ENCODE measurements at regions not wholly inside any gene's neighbourhood (a gene's known extent, or its start where the extent isn't known, plus 50 kb on each side); places are given as distances from the start of the nearest gene placed in this dataset.

DNA sequence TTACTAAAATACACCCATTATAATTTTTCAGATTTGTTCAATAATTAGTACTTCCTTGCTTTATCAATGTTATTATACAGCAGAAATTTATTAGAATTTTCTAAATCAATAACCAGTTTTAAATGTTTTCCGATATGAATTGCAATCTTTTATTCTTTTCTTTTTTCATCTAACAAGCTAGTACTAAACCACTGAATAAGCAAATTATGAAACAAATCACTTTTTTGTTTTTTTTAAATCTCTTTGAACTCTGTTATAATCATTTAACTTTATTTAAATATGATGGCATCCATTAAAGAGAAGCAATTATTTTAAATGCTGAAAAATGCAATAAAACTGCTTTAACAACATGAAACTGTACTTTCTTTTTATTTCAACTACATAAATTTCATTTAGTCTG is 59.7 kb downstream of the HYCC1 start:
- no peak overlapping the region for H2BK15ac ChIP-seq (ENCODE audit: low read depth, low read length)
- H3T11ph ChIP-seq (ENCODE audit: low read length), result no peak overlapping the region
- H2BK5ac ChIP-seq (ENCODE audit: insufficient read length, low read length), result no peak overlapping the region
- no peaks in the 10 kb centered on the region for H3K27me3 ChIP-seq (ENCODE audit: insufficient read depth, low read length)
- no peaks in the 10 kb centered on the region for H3K23me2 ChIP-seq (ENCODE audit: insufficient read length, low read depth, low read length, poor library complexity, severe bottlenecking)
- H4K5ac ChIP-seq (ENCODE audit: insufficient read length, low read depth, low read length), result no peak overlapping the region
- H3K27ac Mint-ChIP-seq, result no peak overlapping the region
- H3K27ac ChIP-seq (ENCODE audit: insufficient read length, low read depth, low read length), result no peak overlapping the region
- no peak overlapping the region for H4K8ac ChIP-seq (replicated peaks; ENCODE audit: insufficient read length, low read depth, low read length)
- H2AK5ac ChIP-seq (ENCODE audit: insufficient read length, low read length), result no peak overlapping the region
- no peaks in the 10 kb centered on the region for H3K27me3 Mint-ChIP-seq (ENCODE audit: low read depth)
- no peaks in the 10 kb centered on the region for H3K79me1 ChIP-seq (ENCODE audit: insufficient read depth, low read depth, low read length, poor library complexity, severe bottlenecking)
- no peaks in the 10 kb centered on the region for H3K9me3 Mint-ChIP-seq
- H2BK12ac ChIP-seq (ENCODE audit: insufficient read length, low read depth, low read length), result no peak overlapping the region
- DNase-seq, result no peak
- no peak overlapping the region for H3K4me2 ChIP-seq (ENCODE audit: insufficient read depth, insufficient read length, low read length)
- no peaks in the 10 kb centered on the region for H3K79me2 ChIP-seq (ENCODE audit: insufficient read depth, low read length)
- peaks cover 2% of the 10 kb centered on the region for H3K4me1 ChIP-seq (ENCODE audit: insufficient read depth, low read length)
- H4K91ac ChIP-seq (ENCODE audit: insufficient read length, low read depth, low read length), result no peak overlapping the region
- no peak overlapping the region for H3K56ac ChIP-seq (ENCODE audit: insufficient read length, low read depth, low read length)
- H3K36me3 Mint-ChIP-seq (ENCODE audit: insufficient read depth in 1 of 3, low read depth in 3 of 3), result peaks cover 0 to 5% (median 0%) of the 10 kb centered on the region in 3 experiments; a peak in 1 of 7 replicates
- no peak overlapping the region for H3K9ac ChIP-seq (ENCODE audit: extremely low read depth, insufficient read length, low read length)
- H3K23ac ChIP-seq (ENCODE audit: insufficient read length, low read depth, low read length), result no peak overlapping the region
- H2BK120ac ChIP-seq (ENCODE audit: low read depth, low read length, poor library complexity, severe bottlenecking), result no peak overlapping the region
- no CpG with 5 or more reads among the region's 1 CpG for WGBS (ENCODE audit: extremely low coverage, insufficient read length, low lambda C conversion rate)
- no peak overlapping the region for H3K4me3 Mint-ChIP-seq
- TF ChIP-seq, protein P1, sequence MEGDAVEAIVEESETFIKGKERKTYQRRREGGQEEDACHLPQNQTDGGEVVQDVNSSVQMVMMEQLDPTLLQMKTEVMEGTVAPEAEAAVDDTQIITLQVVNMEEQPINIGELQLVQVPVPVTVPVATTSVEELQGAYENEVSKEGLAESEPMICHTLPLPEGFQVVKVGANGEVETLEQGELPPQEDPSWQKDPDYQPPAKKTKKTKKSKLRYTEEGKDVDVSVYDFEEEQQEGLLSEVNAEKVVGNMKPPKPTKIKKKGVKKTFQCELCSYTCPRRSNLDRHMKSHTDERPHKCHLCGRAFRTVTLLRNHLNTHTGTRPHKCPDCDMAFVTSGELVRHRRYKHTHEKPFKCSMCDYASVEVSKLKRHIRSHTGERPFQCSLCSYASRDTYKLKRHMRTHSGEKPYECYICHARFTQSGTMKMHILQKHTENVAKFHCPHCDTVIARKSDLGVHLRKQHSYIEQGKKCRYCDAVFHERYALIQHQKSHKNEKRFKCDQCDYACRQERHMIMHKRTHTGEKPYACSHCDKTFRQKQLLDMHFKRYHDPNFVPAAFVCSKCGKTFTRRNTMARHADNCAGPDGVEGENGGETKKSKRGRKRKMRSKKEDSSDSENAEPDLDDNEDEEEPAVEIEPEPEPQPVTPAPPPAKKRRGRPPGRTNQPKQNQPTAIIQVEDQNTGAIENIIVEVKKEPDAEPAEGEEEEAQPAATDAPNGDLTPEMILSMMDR (conservative IDR thresholded peaks at IDR 0.05), result no peak
- H3K14ac ChIP-seq (ENCODE audit: insufficient read depth, low read length), result no peak overlapping the region
- H3K4ac ChIP-seq (ENCODE audit: low read depth, low read length), result no peak overlapping the region
- H3K18ac ChIP-seq (ENCODE audit: insufficient read length, low read depth, low read length), result no peak overlapping the region
- H3K4me1 Mint-ChIP-seq, result peaks cover 34% of the 10 kb centered on the region in 2 experiments
- no peak overlapping the region for H2AFZ ChIP-seq (ENCODE audit: low read length)
- no peaks in the 10 kb centered on the region for H4K20me1 ChIP-seq (ENCODE audit: control insufficient read depth, insufficient read depth, insufficient read length)
- no peak overlapping the region for H2BK20ac ChIP-seq (ENCODE audit: low read depth, low read length, poor library complexity, severe bottlenecking)
- no peaks in the 10 kb centered on the region for H3K9me3 ChIP-seq (ENCODE audit: control insufficient read depth, low read depth, low read length)
